ENCODE measurements at regions not wholly inside any gene's neighbourhood (a gene's known extent, or its start where the extent isn't known, plus 50 kb on each side); places are given as distances from the start of the nearest gene placed in this dataset.

DNA sequence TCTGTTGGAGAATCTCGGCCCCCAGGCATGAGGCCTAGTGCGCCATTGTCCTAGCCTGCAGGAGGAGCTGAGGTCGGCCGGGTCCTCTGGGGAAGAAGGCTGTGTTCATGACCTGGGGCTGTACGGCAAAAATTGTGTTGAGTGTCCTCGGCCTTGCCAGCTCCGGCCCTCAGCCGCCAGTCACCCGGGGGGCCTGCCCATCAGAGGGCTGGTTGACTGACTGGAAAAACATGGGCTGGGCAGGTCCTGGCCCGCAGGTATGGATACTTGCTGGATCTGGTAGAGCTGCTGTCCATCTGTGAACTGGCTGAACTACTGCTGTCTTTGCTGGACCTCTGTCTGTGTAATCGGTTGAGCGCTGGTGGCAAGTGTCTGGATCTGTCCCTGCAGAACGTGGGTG is 136.7 kb upstream of the GAS1 start:
- H3K4me3 ChIP-seq (ENCODE audit: low read length): no peak overlapping the region
- H3K36me3 ChIP-seq (ENCODE audit: control insufficient read depth, insufficient read depth, low read length): no peaks in the 10 kb centered on the region
- H3K27ac ChIP-seq (ENCODE audit: low read length): no peak overlapping the region
- H3K9me3 ChIP-seq (ENCODE audit: control insufficient read depth, insufficient read depth, low read length): no peaks in the 10 kb centered on the region
- H3K27me3 ChIP-seq (ENCODE audit: control insufficient read depth, insufficient read depth, low read length): no peaks in the 10 kb centered on the region
- DNase-seq (ENCODE audit: low read depth, low spot score): no peak
- H3K4me1 ChIP-seq (ENCODE audit: control insufficient read depth, insufficient read depth, low read length): no peaks in the 10 kb centered on the region
- WGBS (ENCODE audit: insufficient coverage, insufficient read length): no CpG with 5 or more reads among the region's 13 CpGs

DNA sequence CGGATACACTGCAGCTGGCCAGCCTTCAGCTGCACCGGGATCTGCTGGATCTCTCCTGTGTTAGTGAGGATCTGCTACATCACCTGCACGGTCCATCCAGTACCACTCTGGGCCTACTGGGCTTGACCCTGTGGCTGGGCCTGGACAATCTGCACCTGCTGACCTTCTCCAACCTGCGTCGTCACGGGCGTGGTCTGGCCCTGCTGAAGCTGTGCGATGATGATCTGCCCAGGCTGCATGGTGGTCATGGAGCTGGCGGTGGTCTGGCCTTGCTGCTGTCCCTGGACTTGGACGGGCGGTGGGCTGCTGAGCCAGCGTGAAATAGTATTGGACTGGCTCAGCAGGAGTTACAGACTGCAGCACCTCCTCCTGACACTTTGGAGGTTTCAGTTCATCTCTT is 137.1 kb upstream of the GAS1 start:
- Histone ChIP-seq H3K27me3 (ENCODE audit: control insufficient read depth, insufficient read depth, low read length) (no peaks in the 10 kb centered on the region), H3K27ac (ENCODE audit: low read length) (no peak overlapping the region), H3K36me3 (ENCODE audit: control insufficient read depth, insufficient read depth, low read length) (no peaks in the 10 kb centered on the region), H3K9me3 (ENCODE audit: control insufficient read depth, insufficient read depth, low read length) (no peaks in the 10 kb centered on the region), H3K4me1 (ENCODE audit: control insufficient read depth, insufficient read depth, low read length) (no peaks in the 10 kb centered on the region), H3K4me3 (ENCODE audit: low read length) (no peak overlapping the region)
- DNase-seq (ENCODE audit: low read depth, low spot score): no peak
- WGBS (ENCODE audit: insufficient coverage, insufficient read length): no CpG with 5 or more reads among the region's 12 CpGs

DNA sequence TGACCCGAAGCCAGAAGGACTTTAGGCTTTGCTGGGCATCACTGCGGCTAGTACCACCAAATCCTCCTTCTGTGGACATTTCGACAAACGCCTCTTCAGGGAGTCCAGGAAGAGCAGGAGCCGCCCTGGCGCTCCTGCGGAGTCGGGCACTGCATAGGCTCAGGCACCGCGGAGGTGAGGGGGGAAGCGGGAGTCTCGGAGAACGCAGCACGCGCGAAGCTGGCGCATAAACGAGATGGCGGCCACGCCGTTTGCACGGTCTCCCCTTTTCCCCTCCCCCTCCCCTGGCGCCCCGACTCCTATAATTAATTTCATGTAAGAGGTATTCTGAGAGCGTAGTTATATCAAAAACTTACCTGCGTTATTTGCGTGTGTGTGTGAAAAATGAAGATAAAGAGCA is 137.8 kb upstream of the GAS1 start:
- Histone ChIP-seq H3K4me1 (ENCODE audit: control insufficient read depth, insufficient read depth, low read length) (no peaks in the 10 kb centered on the region), H3K9me3 (ENCODE audit: control insufficient read depth, insufficient read depth, low read length) (no peaks in the 10 kb centered on the region), H3K36me3 (ENCODE audit: control insufficient read depth, insufficient read depth, low read length) (no peaks in the 10 kb centered on the region), H3K27me3 (ENCODE audit: control insufficient read depth, insufficient read depth, low read length) (no peaks in the 10 kb centered on the region), H3K4me3 (ENCODE audit: low read length) (no peak overlapping the region), H3K27ac (ENCODE audit: low read length) (no peak overlapping the region)
- no peak for DNase-seq (ENCODE audit: low read depth, low spot score)
- WGBS (ENCODE audit: insufficient coverage, insufficient read length): no CpG with 5 or more reads among the region's 27 CpGs

DNA sequence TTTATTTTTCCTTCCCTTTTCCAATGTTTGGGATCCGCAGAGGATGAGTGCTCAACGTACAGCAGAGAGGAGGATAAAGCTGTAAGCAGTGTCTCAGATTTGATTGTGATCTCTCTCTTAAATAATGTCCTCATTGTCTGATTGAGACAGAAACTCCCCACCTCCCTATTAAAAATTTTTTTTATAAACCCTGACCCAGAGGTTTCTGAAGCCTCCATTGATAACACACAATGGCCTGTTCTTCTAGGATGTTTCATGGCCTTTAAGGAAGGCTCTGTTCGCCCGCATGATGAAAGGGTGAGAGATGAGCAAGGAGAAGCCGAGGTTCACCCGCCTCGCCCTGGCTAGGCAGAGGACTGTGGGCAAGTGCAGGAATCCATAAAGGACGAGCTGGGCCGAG is 138.2 kb upstream of the GAS1 start:
- no peaks in the 10 kb centered on the region for H3K27me3 ChIP-seq (ENCODE audit: control insufficient read depth, insufficient read depth, low read length)
- DNase-seq (ENCODE audit: low read depth, low spot score): no peak
- WGBS (ENCODE audit: insufficient coverage, insufficient read length): no CpG with 5 or more reads among the region's 9 CpGs
- no peak overlapping the region for H3K27ac ChIP-seq (ENCODE audit: low read length)
- no peaks in the 10 kb centered on the region for H3K4me1 ChIP-seq (ENCODE audit: control insufficient read depth, insufficient read depth, low read length)
- H3K36me3 ChIP-seq (ENCODE audit: control insufficient read depth, insufficient read depth, low read length): no peaks in the 10 kb centered on the region
- no peaks in the 10 kb centered on the region for H3K9me3 ChIP-seq (ENCODE audit: control insufficient read depth, insufficient read depth, low read length)
- H3K4me3 ChIP-seq (ENCODE audit: low read length): no peak overlapping the region

DNA sequence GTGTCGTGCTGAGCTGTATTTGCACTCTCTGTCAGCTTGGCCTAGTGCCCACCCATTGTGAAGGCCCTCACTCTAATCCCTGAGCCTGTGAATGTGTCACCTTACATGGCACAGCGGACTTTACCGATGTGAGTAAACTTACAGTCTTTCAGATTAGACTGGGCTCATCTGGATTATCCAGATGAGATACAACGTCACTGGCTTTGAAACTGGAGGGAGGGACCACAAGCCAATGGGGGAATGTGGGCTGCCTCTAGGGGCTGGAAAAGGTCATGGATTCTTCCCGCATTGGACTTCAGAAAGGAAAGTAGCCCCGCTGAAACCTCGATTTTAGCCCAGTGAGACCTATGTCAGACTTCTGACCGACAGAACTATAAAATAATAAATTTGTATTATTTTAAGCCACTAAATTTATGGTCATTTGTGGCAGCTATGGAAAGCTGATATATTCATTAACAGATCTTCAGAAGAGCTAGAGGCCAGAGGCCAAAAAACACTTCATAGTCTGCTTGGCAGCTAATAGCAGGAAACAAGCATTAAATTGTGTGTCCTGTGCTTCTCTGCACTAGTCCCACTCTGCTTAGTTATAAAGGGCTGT is 139.0 kb upstream of the GAS1 start:
- Histone ChIP-seq H3K27me3 (ENCODE audit: control insufficient read depth, insufficient read depth, low read length) (no peaks in the 10 kb centered on the region), H3K36me3 (ENCODE audit: control insufficient read depth, insufficient read depth, low read length) (no peaks in the 10 kb centered on the region), H3K4me1 (ENCODE audit: control insufficient read depth, insufficient read depth, low read length) (no peaks in the 10 kb centered on the region), H3K9me3 (ENCODE audit: control insufficient read depth, insufficient read depth, low read length) (no peaks in the 10 kb centered on the region), H3K27ac (ENCODE audit: low read length) (no peak overlapping the region), H3K4me3 (ENCODE audit: low read length) (no peak overlapping the region)
- WGBS (ENCODE audit: insufficient coverage, insufficient read length): no CpG with 5 or more reads among the region's 8 CpGs
- DNase-seq (ENCODE audit: low read depth, low spot score): no peak

DNA sequence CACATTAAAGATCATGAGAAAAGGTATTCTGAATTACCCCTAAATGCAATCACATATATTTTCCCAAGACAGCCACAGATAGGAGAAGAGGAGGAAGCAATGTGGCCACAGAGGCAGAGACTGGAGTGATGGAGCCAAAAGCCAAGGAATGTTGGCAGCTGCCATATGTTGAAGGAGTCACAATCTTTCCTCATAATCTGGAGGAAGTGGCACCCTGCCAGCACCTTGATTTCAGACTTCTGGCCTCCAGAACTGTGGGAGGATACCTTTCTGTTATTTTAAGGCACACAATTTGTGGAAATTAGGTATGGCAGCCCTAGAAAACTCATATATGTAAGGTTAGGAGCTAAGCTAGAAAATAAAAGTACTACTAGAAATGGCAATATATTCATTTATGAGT is 139.9 kb upstream of the GAS1 start:
- H3K9me3 ChIP-seq (ENCODE audit: control insufficient read depth, insufficient read depth, low read length): no peaks in the 10 kb centered on the region
- no peak for DNase-seq (ENCODE audit: low read depth, low spot score)
- H3K4me1 ChIP-seq (ENCODE audit: control insufficient read depth, insufficient read depth, low read length): no peaks in the 10 kb centered on the region
- no peaks in the 10 kb centered on the region for H3K36me3 ChIP-seq (ENCODE audit: control insufficient read depth, insufficient read depth, low read length)
- no peaks in the 10 kb centered on the region for H3K27me3 ChIP-seq (ENCODE audit: control insufficient read depth, insufficient read depth, low read length)
- H3K27ac ChIP-seq (ENCODE audit: low read length): no peak overlapping the region
- H3K4me3 ChIP-seq (ENCODE audit: low read length): no peak overlapping the region

DNA sequence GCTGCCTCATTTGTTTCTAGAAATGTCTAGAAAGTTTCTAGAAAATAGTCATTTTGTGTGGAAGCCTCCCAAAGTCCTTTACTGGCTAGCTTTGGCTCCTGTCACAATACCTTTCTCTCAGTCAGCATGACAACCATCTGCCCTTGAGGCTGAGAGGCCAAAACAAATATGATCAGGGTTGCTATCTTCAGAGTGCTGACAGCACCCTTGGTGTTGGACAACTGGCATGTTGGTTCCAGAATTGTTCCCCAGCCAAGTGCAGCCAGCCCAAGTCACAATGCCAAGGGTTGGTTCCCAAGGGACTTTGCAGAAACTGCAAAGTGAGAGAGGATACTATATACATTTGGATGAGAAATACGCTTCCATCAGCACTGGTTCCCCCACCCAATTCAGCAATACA is 140.9 kb upstream of the GAS1 start:
- H3K27ac ChIP-seq (ENCODE audit: low read length): no peak overlapping the region
- no CpG with 5 or more reads among the region's 1 CpG for WGBS (ENCODE audit: insufficient coverage, insufficient read length)
- H3K4me1 ChIP-seq (ENCODE audit: control insufficient read depth, insufficient read depth, low read length): no peaks in the 10 kb centered on the region

DNA sequence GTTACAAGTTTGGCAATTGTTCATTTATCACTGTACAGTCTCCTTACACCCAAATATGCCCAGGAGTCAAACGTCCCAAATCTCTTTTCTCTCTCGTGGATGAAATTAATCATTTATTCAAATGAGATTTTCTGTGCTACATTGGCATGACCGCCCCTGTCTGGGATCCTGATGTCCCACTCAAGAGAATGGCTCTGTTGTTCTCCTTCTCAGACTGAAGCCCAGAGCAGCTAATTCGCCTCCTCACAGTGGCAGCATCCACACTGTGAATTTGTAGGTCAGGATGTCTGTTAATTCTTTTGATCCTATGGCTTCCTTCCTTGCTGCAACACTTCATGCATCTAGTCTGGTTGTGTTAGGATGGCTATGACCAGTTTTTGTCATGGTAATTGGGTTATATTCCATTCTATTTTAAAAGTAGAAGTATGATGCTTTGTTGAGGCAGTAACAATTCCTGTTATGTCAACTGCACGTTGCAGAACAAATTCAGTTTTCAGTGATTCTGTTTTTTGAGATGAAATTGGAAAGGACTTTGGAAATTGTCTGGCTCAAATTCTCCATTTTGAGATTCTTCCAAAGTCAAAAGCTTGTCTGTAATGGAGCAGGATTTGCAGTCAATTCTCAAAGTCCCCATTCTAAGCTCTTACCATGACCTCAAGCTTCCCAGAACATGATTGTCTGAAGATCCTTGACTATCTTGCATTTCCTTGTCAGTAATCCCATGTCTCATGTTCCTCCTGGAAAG is 141.5 kb upstream of the GAS1 start:
- no peak overlapping the region for H3K27ac ChIP-seq (ENCODE audit: low read length)
- H3K36me3 ChIP-seq (ENCODE audit: control insufficient read depth, insufficient read depth, low read length): no peaks in the 10 kb centered on the region
- no peaks in the 10 kb centered on the region for H3K9me3 ChIP-seq (ENCODE audit: control insufficient read depth, insufficient read depth, low read length)
- H3K27me3 ChIP-seq (ENCODE audit: control insufficient read depth, insufficient read depth, low read length): no peaks in the 10 kb centered on the region; the same call in 1 of the 2 replicates
- DNase-seq (ENCODE audit: low read depth, low spot score): no peak
- H3K4me1 ChIP-seq (ENCODE audit: control insufficient read depth, insufficient read depth, low read length): no peaks in the 10 kb centered on the region
- no peak overlapping the region for H3K4me3 ChIP-seq (ENCODE audit: low read length)
- WGBS (ENCODE audit: insufficient coverage, insufficient read length): no CpG with 5 or more reads among the region's 5 CpGs

More for the DNA sequence above, 140.9 kb upstream of the GAS1 start:
- H3K9me3 ChIP-seq (ENCODE audit: control insufficient read depth, insufficient read depth, low read length): no peaks in the 10 kb centered on the region
- DNase-seq (ENCODE audit: low read depth, low spot score): no peak
- H3K4me3 ChIP-seq (ENCODE audit: low read length): no peak overlapping the region
- H3K36me3 ChIP-seq (ENCODE audit: control insufficient read depth, insufficient read depth, low read length): no peaks in the 10 kb centered on the region
- H3K27me3 ChIP-seq (ENCODE audit: control insufficient read depth, insufficient read depth, low read length): no peaks in the 10 kb centered on the region; the same call in 1 of the 2 replicates

DNA sequence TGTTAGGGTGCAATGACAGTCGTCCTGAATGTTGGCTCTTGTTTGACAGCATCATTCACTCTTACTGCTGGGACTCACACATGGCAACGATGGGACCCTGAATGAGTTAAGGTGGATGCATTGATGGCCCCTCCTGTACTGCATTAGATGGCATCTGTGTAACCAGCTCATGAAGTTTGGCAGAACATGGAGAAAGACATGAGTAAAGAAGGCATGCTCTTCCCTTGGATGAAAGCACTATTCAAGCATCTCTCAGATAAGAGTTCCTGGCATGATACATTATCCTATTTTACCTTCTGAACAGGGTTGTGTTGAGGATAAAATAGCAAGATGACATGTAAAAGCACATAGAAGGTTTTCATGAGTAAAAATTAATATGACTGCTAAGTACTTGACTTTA is 142.2 kb upstream of the GAS1 start:
- no peak for DNase-seq (ENCODE audit: low read depth, low spot score)
- Histone ChIP-seq H3K4me1 (ENCODE audit: control insufficient read depth, insufficient read depth, low read length) (no peaks in the 10 kb centered on the region), H3K27me3 (ENCODE audit: control insufficient read depth, insufficient read depth, low read length) (no peaks in the 10 kb centered on the region; the same call in 1 of the 2 replicates), H3K4me3 (ENCODE audit: low read length) (no peak overlapping the region), H3K27ac (ENCODE audit: low read length) (no peak overlapping the region), H3K36me3 (ENCODE audit: control insufficient read depth, insufficient read depth, low read length) (no peaks in the 10 kb centered on the region), H3K9me3 (ENCODE audit: control insufficient read depth, insufficient read depth, low read length) (no peaks in the 10 kb centered on the region)
- no CpG with 5 or more reads among the region's 2 CpGs for WGBS (ENCODE audit: insufficient coverage, insufficient read length)

DNA sequence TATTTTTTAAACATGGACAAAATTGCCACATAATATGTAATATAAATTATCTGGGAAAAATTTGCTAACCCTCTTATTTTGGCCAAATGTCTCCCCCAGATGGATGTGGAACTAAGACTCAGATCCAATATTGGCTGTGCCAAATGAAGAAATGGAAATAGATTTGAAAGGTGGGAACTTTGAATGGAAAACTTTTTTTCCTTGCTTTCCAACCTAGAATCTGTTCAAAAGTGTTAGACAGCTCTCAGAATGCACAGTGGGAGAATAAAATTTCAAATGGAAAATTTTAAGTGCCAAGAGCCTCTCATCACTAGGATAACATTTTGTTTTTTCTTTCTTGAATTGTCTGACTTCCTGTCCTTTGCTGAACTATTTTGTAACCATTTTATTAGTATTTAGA is 142.6 kb upstream of the GAS1 start:
- no peaks in the 10 kb centered on the region; the same call in 1 of the 2 replicates for H3K27me3 ChIP-seq (ENCODE audit: control insufficient read depth, insufficient read depth, low read length)
- no peaks in the 10 kb centered on the region for H3K36me3 ChIP-seq (ENCODE audit: control insufficient read depth, insufficient read depth, low read length)
- no peak for DNase-seq (ENCODE audit: low read depth, low spot score)
- no peak overlapping the region for H3K4me3 ChIP-seq (ENCODE audit: low read length)
- no peaks in the 10 kb centered on the region for H3K4me1 ChIP-seq (ENCODE audit: control insufficient read depth, insufficient read depth, low read length)
- H3K27ac ChIP-seq (ENCODE audit: low read length): no peak overlapping the region
- H3K9me3 ChIP-seq (ENCODE audit: control insufficient read depth, insufficient read depth, low read length): no peaks in the 10 kb centered on the region

DNA sequence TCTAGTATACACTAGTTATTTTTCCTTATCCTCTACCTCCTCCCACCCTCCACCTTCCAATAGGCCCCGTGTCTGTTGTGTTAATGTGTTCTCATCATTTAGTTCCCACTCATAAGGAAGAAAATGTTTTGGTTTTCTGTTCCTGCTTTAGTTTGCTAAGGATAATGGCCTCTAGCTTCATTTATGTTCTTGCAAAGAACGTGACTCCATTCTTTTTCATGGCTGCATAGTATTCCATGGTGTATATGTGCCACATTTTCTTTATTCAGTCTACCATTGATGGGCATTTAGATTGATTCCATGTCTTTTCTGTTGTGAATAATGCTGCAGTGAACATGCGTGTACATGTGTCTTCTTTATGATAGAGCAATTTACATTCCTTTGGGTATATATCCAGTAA is 146.5 kb upstream of the GAS1 start:
- Histone ChIP-seq H3K4me1 (ENCODE audit: control insufficient read depth, insufficient read depth, low read length) (no peaks in the 10 kb centered on the region), H3K27me3 (ENCODE audit: control insufficient read depth, insufficient read depth, low read length) (no peaks in the 10 kb centered on the region; the same call in 1 of the 2 replicates), H3K36me3 (ENCODE audit: control insufficient read depth, insufficient read depth, low read length) (no peaks in the 10 kb centered on the region), H3K4me3 (ENCODE audit: low read length) (no peak overlapping the region), H3K27ac (ENCODE audit: low read length) (no peak overlapping the region), H3K9me3 (ENCODE audit: control insufficient read depth, insufficient read depth, low read length) (no peaks in the 10 kb centered on the region)
- no peak for DNase-seq (ENCODE audit: low read depth, low spot score)
- no CpG with 5 or more reads among the region's 3 CpGs for WGBS (ENCODE audit: insufficient coverage, insufficient read length)
